ENCODE measurements at regions not wholly inside any gene's neighbourhood (a gene's known extent, or its start where the extent isn't known, plus 50 kb on each side); places are given as distances from the start of the nearest gene placed in this dataset.

- no peak for TF ChIP-seq YY1 (IDR thresholded peaks at IDR 0.05; ENCODE audit: insufficient read depth, insufficient read length)
- TF ChIP-seq ZNF274 (IDR thresholded peaks at IDR 0.05; ENCODE audit: low read depth, low read length), result no peak
- no peak for TF ChIP-seq SUZ12 (IDR thresholded peaks at IDR 0.05; ENCODE audit: extremely low read depth, insufficient read depth, insufficient read length)
These were observed 1134.7 kb upstream of the ADGRL2 start for GRCh38 chr1:80666073-80666472.
